HAP-1 (cell line): ENCODE measurements at regions not wholly inside any gene's neighbourhood (a gene's known extent, or its start where the extent isn't known, plus 50 kb on each side); places are given as distances from the start of the nearest gene placed in this dataset.

Experiments used
- DNase-seq, 2 experiments: peaks; one replicate each; pipeline ENCODE4 v3.0.0-alpha.2; 2016 to 2020; ENCODE audit warnings: low spot score in 2 of 2
- H3K27me3 ChIP-seq: fragments of 250-450 bp; sonication (Bioruptor Pico); 2 replicates; pipeline ENCODE4 v1.5.1; 2020; ENCODE audit warnings: low read depth, mild to moderate bottlenecking, moderate library complexity
- H3K36me3 ChIP-seq: fragments of 250-450 bp; sonication (Bioruptor Pico); replicated peaks from 2 replicates; pipeline ENCODE4 v1.5.1; 2020; ENCODE audit warnings: mild to moderate bottlenecking
- H3K4me1 ChIP-seq: fragments of 250-450 bp; sonication (Bioruptor Pico); 2 replicates; pipeline ENCODE4 v1.5.1; 2020; ENCODE audit warnings: mild to moderate bottlenecking
- H3K4me3 ChIP-seq: fragments of 250-450 bp; sonication (Bioruptor Pico); 2 replicates; pipeline ENCODE4 v1.5.1; 2020; ENCODE audit warnings: mild to moderate bottlenecking, moderate library complexity
- H3K9me3 ChIP-seq: fragments of 250-450 bp; sonication (Bioruptor Pico); 2 replicates; pipeline ENCODE4 v1.5.1; 2020; ENCODE audit warnings: mild to moderate bottlenecking, moderate library complexity
- in situ Hi-C: fragments of 300-500 bp; cut with MboI; formaldehyde crosslinking; loops from 3 replicates; pipeline ENCODE4 v1.14.3; 2020; ENCODE audit warnings: low sequenced_read_pairs, inconsistent platforms, mixed read lengths

DNA sequence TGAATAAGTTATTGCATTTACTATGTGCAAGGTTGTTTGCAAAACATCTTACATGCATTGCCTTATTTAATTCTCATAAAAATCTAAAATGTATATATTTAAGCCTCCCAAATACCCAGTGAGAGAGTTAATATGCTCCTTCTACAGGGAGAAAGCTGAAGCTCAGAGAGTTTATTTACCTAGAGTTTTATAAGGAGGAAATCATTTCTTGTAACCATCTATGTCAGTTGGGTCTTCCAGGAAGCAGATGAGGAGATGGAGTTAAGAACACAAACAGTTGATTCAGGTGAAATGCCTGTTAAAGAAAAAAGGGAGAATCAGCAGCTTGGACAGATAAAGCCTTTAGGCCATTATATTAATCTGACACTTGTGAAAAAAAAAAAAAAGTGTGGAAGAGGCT, 62.6 kb upstream of the DHX40 start:
- Histone ChIP-seq H3K27me3 (no peaks in the 10 kb centered on the region), H3K4me3 (no peak overlapping the region), H3K4me1 (peaks cover 5% of the 10 kb centered on the region), H3K36me3 (no peaks in the 10 kb centered on the region), H3K9me3 (no peaks in the 10 kb centered on the region; the same call in 1 of the 2 replicates)
- no peak for DNase-seq
- in situ Hi-C loops: no loop called here

DNA sequence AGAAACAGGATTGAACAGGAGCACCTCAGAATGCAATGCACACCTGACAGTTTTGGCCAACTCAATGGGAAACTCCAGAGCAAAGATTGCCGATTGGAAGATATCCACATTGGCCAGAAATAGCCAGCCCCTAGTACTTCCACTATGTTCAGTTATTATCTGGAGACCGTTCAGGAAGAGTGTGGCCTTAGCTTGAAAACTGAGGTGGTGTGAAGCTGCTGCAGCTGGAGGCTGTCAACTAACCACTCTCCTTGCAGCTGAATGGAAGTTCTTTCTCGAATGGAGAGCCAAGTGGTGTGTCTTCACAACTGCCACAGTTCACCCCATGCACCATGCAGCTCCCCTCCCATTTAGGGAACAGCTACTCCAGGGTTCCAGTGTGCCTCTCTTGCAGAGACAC, 61.9 kb upstream of the DHX40 start:
- H3K9me3 ChIP-seq: no peaks in the 10 kb centered on the region; the same call in 1 of the 2 replicates
- in situ Hi-C loops: no loop called here
- DNase-seq: no peak
- H3K27me3 ChIP-seq: no peaks in the 10 kb centered on the region
- peaks cover 5% of the 10 kb centered on the region for H3K4me1 ChIP-seq
- no peaks in the 10 kb centered on the region for H3K36me3 ChIP-seq
- H3K4me3 ChIP-seq: no peak overlapping the region

DNA sequence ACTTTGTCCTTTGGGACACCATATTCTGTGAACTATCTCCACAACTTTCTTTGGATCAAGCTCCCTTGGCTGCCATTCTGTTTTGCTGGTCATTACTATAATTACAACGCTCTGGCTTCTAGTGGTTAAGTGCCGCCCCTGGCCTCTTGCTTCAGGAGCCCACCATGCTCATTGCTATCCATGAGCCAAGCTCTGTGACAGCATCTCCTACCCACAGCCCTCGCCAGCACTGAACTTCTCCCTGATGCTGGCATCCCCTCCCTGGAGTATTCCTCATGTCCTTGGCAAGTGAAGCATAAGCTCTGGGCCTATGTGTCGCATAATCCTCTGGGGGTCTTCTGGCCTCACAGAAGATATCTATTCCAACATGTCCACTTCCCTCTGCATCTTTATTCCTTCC, 60.6 kb upstream of the DHX40 start:
- DNase-seq: no peak
- Histone ChIP-seq H3K4me3 (no peak overlapping the region), H3K9me3 (no peaks in the 10 kb centered on the region; the same call in 1 of the 2 replicates), H3K27me3 (no peaks in the 10 kb centered on the region), H3K36me3 (no peaks in the 10 kb centered on the region), H3K4me1 (peaks cover 5% of the 10 kb centered on the region)
- in situ Hi-C loops: no loop called here

DNA sequence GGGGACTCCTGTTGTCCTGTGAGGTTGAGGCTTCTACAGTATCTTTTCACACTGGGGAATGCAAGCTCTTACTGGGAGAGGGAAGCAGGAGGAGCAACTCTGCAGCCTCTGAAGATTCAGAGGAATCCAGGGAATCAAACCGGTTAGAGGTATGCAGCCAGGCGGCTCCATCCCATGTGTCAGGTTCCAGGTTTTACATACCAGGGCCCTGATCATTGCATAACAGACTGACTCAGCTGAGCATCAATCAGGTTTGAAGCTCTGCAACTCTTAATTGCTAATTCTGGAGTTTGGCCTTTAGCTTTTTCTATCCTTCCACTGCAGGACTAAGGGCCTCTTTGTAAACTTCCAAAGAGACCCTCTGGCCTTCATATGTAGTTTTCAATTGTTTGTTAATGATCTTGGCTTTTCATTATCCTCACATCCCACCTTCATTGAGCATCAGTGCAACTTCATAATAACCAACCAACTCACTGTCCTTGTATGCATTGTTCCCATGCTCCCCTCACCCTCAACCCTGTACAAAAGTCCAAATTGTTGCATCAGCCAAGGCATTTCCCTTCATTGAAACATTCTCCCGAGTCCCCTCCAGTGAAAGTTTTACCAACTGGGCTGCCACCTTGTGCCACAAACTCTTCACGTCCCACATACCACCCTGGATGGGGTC, 59.7 kb upstream of the DHX40 start:
- Histone ChIP-seq H3K36me3 (no peaks in the 10 kb centered on the region), H3K4me3 (no peak overlapping the region), H3K9me3 (no peaks in the 10 kb centered on the region; the same call in 1 of the 2 replicates), H3K4me1 (peaks cover 5% of the 10 kb centered on the region), H3K27me3 (no peaks in the 10 kb centered on the region)
- no peak for DNase-seq
- in situ Hi-C loops: no loop called here

DNA sequence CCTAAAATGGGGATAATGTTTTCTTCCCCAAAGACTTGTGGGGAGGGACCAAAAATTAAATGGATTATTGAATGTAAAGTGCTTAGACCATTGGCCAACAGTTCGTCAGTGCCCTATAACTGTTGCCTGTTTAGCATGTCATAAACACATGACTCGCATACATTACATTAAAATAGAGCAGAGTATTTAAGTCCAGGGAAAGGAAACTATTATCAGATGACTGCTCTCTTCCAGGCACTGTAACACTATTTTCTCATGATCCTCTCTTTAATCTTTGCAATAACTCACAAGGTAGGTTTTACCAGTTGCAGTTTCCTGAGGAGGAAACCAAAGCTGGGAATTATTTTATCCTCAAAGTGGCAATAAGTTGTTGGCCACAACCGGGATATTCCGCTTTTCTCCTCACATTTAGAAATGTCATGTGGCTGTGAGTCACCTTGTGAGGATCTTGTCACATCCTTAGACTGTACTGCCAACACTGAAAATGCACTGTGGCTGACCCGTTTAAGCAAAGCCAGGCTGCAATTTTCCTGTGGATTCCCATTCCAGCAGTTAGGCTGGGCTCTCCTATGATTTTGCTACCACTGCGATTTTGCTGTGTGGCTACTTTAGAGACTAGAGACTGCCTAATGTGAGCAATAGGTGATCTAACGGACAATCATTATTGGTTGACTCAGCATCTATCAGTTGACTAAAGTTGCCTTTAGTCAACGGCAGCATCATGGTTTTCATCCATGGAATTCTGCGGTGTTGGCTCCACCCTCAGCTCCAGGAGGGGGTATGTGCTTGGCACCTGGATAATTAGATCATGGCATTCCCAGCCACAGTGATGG, 58.3 kb upstream of the DHX40 start:
- Histone ChIP-seq H3K27me3 (no peaks in the 10 kb centered on the region), H3K9me3 (no peaks in the 10 kb centered on the region; the same call in 1 of the 2 replicates), H3K4me3 (no peak overlapping the region), H3K4me1 (no peaks in the 10 kb centered on the region), H3K36me3 (no peaks in the 10 kb centered on the region)
- no peak for DNase-seq
- in situ Hi-C loops: no loop called here

DNA sequence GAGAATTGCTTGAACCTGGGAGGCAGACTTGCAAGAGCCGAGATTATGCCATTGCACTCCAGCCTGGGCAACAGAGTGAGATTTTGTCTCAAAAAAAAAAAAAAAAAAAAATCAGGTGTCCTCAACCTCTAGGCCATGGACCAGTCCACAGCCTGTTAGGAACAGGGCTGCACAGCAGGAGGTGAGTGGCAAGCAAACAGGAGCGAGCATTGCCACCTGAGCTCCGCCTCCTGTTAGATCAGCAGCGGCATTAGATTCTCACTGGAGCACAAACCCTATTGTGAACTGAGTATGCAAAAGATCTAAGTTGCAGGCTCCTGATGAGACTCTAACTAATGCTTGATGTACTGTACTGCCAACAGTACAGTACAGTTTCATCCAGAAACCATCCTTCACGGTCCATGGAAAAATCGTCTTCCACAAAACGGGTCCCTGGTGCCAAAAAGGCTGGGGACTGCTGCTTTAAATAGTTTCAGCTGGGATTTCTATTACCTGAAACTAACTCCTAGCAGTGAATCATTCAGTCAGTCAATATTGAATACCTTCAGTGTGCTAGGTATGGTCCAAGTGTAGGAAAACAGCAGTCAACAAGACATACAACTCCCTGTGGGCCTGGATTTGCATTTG, 56.3 kb upstream of the DHX40 start:
- H3K9me3 ChIP-seq: no peaks in the 10 kb centered on the region
- H3K4me1 ChIP-seq: peaks cover 12% of the 10 kb centered on the region
- DNase-seq: no peak
- H3K4me3 ChIP-seq: no peak overlapping the region
- H3K27me3 ChIP-seq: no peaks in the 10 kb centered on the region
- no peaks in the 10 kb centered on the region for H3K36me3 ChIP-seq
- in situ Hi-C loops: no loop called here

DNA sequence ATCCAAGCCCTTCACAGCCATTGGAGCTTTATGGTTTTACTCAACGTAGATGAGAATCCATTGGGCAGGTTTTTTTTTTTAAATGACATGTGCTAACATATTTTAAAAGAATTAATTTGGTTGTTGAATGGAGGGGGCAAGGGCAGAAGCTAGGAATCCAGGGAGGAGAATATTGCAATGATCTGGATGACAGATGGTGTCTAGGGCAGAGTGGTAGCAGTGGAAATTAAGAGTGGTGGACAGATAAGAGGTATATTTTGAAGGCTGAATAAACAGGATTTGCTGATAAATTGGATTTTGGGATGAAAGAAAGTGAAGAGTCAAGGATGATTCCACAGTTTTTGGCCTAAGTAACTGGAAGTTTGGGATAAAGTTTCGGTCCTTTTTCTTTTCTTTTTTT, 54.8 kb upstream of the DHX40 start:
- in situ Hi-C loops: no loop called here
- Histone ChIP-seq H3K4me3 (no peak overlapping the region), H3K4me1 (peaks cover 24% of the 10 kb centered on the region), H3K27me3 (no peaks in the 10 kb centered on the region), H3K9me3 (no peaks in the 10 kb centered on the region), H3K36me3 (no peaks in the 10 kb centered on the region)
- DNase-seq: no peak

DNA sequence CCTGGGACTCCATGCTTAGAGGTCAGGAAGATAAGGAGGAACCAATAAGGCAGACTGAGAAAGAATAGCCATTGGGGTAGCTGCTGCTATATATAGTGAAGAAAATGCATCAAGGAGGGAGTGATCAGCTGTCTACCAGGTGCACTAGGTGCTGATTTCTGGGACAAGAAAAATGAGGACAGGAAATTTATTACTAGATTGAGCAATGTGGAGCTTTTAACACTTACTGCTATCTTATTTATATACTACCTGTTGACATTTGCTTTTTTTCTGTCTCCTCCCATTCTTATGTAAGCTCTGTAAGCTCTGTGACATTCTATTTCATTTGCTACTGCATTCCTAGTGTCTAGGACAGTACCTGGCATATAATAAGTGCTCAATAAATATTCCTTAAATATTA, 53.7 kb upstream of the DHX40 start:
- Histone ChIP-seq H3K27me3 (no peaks in the 10 kb centered on the region), H3K36me3 (no peaks in the 10 kb centered on the region), H3K9me3 (no peaks in the 10 kb centered on the region), H3K4me1 (peaks cover 28% of the 10 kb centered on the region), H3K4me3 (no peak overlapping the region)
- DNase-seq: no peak
- in situ Hi-C loops: no loop called here

DNA sequence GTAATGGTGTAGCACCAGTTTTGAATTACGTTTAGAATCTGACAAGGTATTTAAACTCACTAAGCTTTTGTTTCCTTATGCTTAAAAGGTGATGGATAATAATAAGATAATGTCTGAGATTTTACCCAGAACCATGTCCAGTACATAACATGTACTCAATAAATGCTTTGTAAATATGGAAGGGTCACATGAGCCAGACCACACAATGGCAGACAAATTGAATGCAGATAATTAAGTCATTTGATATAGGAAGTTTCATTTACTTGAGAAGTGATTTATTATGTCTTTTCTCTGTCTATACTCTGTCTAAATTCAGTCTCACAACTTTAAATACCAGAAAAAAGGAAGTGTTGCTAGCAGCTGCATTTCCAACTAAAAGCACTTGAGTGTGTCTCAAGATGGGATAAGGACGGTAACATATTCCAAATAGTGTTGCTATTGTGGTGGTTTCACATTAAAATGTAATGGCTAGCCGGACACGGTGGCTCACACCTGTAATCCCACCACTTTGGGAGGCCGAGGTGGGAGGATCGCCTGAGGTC, 52.5 kb upstream of the DHX40 start:
- H3K4me1 ChIP-seq: peaks cover 28% of the 10 kb centered on the region
- peak in 1 of 2 experiments; percentile 34 for DNase-seq
- no peaks in the 10 kb centered on the region for H3K36me3 ChIP-seq
- H3K27me3 ChIP-seq: no peaks in the 10 kb centered on the region
- in situ Hi-C loops: no loop called here
- H3K9me3 ChIP-seq: no peaks in the 10 kb centered on the region
- H3K4me3 ChIP-seq: no peak overlapping the region

DNA sequence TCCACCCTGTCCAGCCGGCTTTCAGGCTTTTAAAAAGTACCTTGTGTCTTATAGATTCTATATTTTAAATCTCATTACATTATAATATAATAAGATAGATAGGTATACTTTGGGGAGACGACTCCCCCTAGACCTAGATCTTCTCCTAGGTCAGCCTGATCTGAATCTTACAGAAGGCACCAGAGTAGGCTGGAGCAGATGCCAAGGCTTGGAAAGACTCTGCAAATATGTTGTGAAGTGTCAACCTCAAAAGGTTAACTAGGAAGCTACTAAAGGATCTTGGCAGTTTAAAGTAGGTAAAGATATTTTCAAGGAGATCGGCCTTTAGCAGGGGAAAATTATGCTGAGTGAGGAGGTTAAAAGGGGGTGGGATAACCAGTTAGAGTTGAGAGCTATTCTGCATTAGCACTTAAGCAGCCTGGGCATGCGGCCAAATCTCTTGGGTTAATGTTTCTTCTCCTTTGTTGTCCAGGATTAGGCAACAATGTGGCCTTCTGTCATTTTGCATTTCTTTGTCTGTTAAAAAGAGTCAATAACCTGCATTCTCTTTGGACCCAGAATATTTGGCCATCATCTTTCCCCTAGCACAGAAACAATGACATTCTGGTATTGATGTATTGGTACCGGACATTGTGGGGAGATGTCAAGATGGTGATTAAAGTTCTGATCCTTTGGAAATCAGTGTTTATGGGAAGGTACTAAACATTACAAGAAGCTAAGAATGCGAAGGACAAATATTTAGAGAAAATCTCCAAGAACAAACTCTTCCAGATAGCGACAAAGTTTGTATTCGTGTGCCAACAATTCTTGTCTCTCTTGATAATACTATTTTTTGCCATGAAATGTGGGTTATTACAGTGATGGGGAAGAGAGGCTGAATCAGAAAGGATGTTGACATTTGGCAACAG, 51.2 kb upstream of the DHX40 start:
- Histone ChIP-seq H3K36me3 (no peaks in the 10 kb centered on the region), H3K9me3 (no peaks in the 10 kb centered on the region), H3K4me3 (no peak overlapping the region), H3K27me3 (no peaks in the 10 kb centered on the region), H3K4me1 (peaks cover 28% of the 10 kb centered on the region)
- in situ Hi-C loops: no loop called here
- peak; percentile 99 to 100 for DNase-seq
